ENCODE measurements at regions not wholly inside any gene's neighbourhood (a gene's known extent, or its start where the extent isn't known, plus 50 kb on each side); places are given as distances from the start of the nearest gene placed in this dataset.

DNA sequence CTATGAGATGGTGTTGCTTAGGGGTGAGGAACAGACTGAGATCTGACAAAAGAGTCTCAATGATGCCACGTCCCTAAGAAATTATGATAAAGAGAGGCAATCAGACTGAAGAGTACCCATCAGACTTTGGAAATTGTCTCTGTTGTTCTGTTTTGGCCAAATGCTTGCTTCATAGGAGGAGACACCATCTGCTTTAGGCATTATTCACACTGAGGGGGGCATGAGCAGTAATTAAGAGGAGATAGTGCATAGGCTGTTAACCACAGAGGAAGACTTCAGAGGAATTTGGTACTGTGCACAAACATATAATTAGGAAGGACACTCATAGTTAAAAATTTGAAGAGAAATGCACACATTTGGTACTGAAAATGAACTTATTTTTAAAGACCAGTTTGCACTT, 190.7 kb downstream of the FAM170A start:
- TF ChIP-seq ZFX (IDR thresholded peaks at IDR 0.05) = no peak
- TF ChIP-seq CTCF (conservative IDR thresholded peaks at IDR 0.05) = no peak
- H3K27ac ChIP-seq = no peak overlapping the region

DNA sequence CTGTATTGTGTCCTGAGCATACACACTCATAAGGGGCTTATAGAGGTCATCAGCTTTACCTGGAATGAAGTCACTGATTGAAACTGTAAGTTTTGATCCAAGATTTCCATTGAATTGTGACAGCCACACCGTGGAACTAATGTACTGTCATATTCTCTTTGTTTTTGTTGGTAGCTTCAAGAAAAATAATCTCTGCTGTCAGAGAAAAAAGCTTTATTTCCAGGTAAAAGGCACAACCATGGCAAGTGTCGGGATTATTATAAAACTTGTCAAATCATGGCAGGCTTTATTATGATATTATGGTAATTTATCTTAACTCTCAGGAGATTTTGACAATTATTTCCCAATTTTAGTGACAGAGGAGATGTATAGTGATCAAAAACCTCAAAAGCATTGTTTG, 191.2 kb downstream of the FAM170A start:
- TF ChIP-seq CTCF (conservative IDR thresholded peaks at IDR 0.05) (no peak), ZFX (IDR thresholded peaks at IDR 0.05) (no peak)

GRCh38 chr5:119828541-119828940, 199.2 kb downstream of the FAM170A start:
- no peak overlapping the region for H3K27ac ChIP-seq
- TF ChIP-seq CTCF (conservative IDR thresholded peaks at IDR 0.05) = no peak
- TF ChIP-seq ZFX (IDR thresholded peaks at IDR 0.05) = no peak

More for the DNA sequence above, 191.2 kb downstream of the FAM170A start:
- no peak overlapping the region for H3K27ac ChIP-seq

DNA sequence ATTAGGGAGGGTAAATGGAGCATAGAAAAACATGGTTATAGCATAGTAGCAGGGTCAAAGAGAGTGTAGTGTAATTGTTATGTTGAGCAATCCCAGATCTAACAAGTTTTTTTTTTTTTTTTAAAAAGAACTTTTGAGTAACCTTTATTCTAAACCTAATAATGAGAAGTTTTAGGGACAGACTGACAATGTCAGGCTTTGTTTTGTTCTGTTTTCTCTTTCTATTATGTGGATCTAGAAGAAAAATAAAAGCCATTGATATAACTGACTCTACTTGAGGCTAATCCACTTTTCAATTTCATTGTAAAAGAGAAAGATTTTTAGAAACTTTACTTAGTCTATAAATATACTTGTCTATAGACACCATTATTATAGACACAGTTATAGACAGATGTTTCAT, 200.0 kb downstream of the FAM170A start:
- no peak for TF ChIP-seq ZFX (IDR thresholded peaks at IDR 0.05)
- no peak for TF ChIP-seq CTCF (conservative IDR thresholded peaks at IDR 0.05)
- H3K27ac ChIP-seq = no peak overlapping the region

GRCh38 chr5:119833176-119833575, 203.8 kb downstream of the FAM170A start:
- no peak overlapping the region for H3K27ac ChIP-seq
- no peak for TF ChIP-seq ZFX (IDR thresholded peaks at IDR 0.05)

DNA sequence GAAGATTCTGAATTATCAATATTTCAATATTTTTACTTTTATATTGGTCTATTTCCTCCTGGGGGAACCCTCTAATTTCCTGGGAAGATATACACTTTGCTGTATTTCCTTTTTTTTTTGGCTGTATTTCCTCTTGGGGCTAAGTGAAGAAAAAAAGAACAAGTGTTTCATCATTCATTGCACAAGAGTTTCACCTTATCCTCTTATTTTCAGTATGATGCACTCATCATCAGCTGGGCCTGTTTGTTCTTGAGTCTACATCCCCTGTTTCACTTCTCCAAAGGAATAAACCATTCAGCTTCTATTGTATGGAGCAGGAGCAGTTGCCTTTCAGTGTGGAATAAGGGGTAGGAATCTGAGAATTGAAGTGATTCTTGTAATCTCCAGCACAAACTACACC, 210.8 kb downstream of the FAM170A start:
- TF ChIP-seq CTCF (conservative IDR thresholded peaks at IDR 0.05) (no peak), ZFX (IDR thresholded peaks at IDR 0.05) (no peak)

GRCh38 chr5:119852140-119852539, 222.8 kb downstream of the FAM170A start:
- H3K27ac ChIP-seq = no peak overlapping the region
- no peak for TF ChIP-seq CTCF (conservative IDR thresholded peaks at IDR 0.05)
- no peak for TF ChIP-seq ZFX (IDR thresholded peaks at IDR 0.05)

More for the DNA sequence above, 210.8 kb downstream of the FAM170A start:
- no peak overlapping the region for H3K27ac ChIP-seq

DNA sequence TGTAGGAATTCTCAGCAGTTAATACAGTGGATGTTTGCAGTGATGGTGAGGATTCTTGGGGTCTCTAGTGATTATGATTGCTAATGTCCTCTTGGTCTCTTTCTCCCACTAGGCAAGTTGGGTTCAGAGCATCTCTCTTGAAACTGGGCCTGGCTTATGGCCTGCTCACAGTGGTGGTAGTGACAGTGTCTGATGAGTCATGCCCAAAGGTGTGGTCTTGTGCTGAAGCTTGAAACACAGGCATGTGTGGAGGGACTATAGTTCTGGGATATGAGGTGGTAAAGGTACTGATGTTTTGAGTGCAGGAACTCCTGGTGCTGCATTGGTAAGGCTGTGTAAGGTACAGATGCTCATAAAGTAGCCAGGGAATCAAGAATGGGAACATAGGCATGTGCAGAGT, 231.1 kb downstream of the FAM170A start:
- TF ChIP-seq CTCF (conservative IDR thresholded peaks at IDR 0.05) (no peak), ZFX (IDR thresholded peaks at IDR 0.05) (no peak)
- H3K27ac ChIP-seq = no peak overlapping the region

Data from C4-2B (cell line).